HG02970 (cell line): ENCODE measurements at regions not wholly inside any gene's neighbourhood (a gene's known extent, or its start where the extent isn't known, plus 50 kb on each side); places are given as distances from the start of the nearest gene placed in this dataset.
"Not testable (repeated sequence)": the region's sequence is repeated elsewhere in the genome, so short reads cannot be mapped to it uniquely, and the experiment has no call there.

Source experiments
- ATAC-seq: cut with Tn5 transposase; IDR thresholded peaks from one replicate; pipeline ENCODE4 v1.9.1; 2021; ENCODE audit warnings: mild to moderate bottlenecking, moderate library complexity, moderate number of reproducible peaks; ENCODE audit not compliant: unreplicated experiment, low FRiP score

DNA sequence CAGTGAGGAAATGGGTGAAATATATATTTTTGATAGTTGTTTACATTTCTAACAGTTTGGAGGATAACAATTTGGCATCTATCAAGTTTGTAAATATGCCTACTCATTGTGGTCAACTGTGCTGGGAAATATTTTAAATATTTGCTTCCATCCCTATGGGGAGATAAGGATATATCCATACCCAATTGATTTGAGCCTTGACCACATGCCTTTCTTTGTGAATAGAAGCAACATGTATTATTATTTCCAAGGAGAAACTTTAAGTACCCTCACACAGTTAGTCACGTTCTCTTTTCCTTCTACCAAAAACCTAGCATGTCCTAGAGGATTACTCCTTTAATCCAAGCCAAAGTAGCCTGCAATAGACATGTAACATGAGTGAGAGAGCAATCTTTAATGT lies 245.4 kb upstream of the CBLB start:
- no peak for ATAC-seq

GRCh38 chr3:106114848-106115247 lies 246.0 kb upstream of the CBLB start:
- ATAC-seq: no peak

GRCh38 chr3:106115557-106115956 lies 246.7 kb upstream of the CBLB start:
- no peak for ATAC-seq

DNA sequence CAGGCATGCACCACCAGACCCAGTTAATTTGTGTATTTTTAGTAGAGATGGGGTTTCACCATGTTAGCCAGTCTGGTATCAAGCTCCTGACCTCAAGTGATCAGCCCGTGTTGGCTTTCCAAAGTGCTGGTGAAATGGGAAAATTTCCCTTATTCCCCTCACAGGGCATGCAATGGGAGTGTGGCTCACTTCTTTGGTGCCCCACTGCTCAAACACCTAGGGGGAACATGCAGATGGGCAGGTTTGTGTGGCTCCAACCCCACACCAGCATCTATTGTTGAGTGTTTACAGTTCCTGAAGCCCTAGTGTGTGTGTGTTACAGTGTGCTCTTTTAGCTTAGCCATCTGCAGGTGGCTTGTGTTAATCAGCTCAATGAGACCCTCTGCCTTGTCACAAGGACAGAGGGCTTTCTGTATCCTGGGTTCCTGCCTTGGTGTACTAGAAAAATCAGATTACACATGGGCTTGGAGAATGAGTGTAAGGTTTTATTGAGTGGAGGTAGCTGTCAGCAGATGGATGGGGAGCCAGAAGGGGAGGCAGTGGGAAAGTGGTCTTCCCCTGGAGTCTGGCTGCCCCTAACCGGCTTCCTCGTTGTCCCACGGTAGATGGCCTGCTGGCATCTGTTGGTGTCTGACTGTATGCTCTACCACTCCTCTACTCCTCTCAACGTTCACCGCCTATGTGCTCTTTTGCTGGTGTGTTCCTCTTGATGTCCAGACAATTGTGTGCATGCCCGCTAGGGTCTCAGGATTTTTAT lies 248.1 kb upstream of the CBLB start:
- ATAC-seq: no peak

DNA sequence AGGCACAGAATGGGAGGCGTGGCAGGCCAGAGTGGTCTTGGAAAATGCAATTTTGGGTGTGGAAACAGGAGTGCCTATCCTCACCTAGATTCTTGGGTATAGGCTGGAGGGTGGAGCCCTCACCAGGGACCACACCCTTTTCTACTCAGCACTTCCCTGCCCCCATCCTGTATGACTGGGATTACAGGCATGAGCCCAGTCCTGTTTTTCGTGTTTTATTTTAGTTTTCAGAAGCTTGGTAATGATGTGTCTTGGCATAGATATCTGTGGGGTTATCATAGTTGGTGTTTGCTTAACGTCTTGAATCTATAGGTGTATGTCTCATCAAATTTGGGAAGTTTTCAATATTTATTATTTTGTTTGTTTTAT lies 248.7 kb upstream of the CBLB start:
- no peak for ATAC-seq

DNA sequence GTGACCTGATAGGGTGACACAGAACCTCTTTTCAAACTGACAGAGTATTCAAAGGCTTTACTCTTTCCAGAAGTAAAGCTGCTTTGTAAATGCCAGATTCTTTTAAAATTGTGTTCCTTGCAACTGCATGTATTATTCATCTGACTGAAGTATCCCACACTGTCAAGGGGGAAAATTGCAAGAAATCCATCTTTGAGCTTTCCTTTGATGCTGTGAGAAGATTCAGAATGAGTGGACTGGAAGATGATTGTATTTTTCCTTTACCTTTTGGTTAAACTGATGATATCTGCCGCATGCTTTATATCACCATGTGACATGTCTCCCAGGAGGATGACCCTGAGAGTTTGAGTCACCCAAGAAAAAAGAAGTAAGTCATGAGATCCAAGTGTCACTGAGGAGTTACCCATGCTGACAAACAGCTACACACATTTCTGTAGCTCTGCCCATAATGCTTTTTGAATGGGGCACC lies 250.8 kb upstream of the CBLB start:
- no peak for ATAC-seq

DNA sequence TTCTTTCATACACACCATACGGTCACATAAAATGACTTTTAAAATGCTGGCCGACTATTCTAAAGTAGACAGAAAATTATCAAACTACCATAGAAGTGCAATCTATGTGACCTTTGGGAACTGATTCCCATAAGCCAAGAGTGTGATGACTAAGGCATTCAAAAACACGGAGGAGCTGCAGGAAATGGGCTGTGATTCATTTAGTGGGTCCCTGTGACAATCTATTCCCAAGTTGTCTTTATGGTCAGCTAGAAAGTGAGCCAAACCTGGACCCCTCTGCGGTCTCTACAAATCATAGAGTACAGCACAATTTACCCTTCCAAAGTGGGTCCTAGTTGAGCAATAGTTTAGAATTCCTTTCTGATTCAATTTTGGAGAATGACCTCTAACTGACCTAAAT lies 251.5 kb upstream of the CBLB start:
- ATAC-seq: no peak

DNA sequence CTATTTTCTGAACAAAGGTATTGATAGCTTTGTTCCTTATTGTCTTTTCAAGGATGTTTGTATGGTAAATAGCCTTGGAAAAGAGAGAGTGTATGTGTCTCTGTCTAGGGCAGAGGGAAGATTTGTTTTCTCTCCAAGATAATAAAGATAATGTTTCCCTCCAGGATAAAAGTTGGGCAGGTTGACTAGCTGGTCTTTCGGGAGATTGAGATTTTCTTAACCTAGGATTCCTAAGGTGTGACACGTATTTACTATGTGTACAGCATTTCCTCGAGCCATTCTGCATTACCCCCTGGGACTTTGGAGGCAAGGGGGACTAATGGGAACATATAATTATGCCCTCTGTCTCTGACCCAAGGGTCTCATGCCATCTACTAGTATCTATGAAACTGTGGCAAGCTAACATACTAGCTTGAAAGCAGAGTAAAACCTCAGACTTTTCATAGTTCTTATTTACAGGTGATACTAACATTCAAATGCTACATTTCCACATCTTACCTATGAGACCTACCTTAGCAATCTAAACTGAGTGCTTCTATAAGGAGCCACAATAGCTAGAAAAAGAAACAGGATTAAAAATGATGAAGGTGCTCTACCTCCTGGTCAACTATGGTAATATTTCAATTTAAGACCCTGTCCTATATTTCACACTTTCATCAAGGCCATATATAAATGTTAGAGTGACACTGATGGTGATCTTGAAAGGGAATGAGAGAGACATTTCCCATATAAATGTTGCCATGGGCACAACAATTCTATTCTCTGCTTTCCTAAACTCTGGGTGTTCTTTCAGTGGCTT lies 252.9 kb upstream of the CBLB start:
- no peak for ATAC-seq

DNA sequence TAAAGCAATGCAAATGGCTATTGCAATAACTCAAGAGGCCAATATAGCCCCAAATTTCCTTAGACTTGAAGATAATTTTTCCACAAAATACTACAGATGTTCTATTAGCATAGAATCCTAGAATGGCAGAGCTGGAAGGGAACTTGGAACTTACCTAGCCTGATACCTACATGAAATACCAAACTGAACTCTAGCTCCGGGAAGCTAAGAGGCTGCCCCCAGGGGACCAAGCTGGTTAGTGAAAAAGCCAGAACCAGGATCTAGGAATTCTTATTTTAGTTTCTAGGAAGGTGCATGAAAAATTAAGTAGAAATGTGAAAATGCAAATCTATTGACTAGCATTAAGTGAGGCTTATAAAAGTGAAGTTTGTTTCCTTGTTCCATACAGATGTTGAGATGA lies 256.0 kb upstream of the CBLB start:
- no peak for ATAC-seq

- no peak for ATAC-seq
These were observed 256.5 kb upstream of the CBLB start for GRCh38 chr3:106125321-106125720.

- ATAC-seq: no peak
These were observed 257.4 kb upstream of the CBLB start for GRCh38 chr3:106126067-106126845.

GRCh38 chr3:106126846-106127235 lies 258.0 kb upstream of the CBLB start:
- no peak for ATAC-seq

- no peak for ATAC-seq
These were observed 261.1 kb upstream of the CBLB start for GRCh38 chr3:106129939-106130338.

- ATAC-seq: no peak
These were observed 261.8 kb upstream of the CBLB start for GRCh38 chr3:106130384-106131198.

DNA sequence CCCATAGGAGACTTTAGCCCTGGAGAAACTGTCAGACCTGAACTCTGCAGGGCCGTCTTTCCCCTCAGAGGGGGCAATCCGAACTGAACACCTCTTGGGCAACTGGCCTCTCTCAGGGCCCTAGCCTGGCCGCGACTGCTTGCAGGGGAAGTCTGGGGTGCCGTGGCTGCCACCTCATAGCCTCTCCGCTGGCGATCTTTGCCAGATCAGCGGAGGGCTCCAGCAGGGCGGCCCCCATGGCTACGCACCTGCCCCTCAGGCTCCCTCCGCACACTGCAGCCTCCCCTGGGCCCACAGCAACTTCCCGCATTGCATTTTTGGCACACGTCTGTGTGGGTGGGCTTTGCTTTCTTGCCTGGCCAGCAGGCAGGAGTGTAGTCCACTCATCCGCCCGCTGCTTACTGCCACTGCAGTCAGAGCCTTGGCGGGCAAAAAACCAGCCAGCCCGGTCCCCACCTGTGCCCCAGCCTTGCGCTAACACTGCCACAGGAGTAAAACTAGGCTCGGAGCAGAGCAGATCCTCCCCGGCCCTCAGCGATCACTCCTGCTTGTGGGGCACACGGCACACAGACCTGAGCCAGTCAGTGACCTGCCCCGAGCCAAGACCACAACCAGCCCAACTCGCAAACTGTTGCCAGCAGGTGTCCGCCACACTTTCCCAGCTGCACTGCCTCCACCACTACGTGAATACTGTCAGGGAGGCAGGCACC lies 266.8 kb upstream of the CBLB start:
- no peak for ATAC-seq

DNA sequence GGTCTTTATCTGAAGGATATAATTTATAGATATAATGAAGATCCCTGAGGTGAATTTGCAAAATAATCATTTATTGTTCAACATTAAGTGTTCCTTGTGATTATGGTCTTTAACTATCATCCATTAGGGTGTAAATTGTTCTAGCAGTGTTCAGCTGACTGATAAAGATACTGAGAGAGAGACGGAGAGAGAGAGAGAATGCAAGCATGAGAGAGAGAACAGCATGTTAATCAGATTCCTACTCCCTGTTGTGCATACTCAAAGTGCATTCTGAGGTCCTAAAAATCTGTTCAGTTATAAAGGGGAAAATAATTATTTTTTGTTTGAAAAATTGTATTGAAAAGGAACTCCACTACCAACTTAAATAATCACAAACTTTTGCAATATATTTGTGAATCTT lies 271.0 kb upstream of the CBLB start:
- ATAC-seq: no peak

GRCh38 chr3:106140431-106140830 lies 271.6 kb upstream of the CBLB start:
- ATAC-seq: no peak

DNA sequence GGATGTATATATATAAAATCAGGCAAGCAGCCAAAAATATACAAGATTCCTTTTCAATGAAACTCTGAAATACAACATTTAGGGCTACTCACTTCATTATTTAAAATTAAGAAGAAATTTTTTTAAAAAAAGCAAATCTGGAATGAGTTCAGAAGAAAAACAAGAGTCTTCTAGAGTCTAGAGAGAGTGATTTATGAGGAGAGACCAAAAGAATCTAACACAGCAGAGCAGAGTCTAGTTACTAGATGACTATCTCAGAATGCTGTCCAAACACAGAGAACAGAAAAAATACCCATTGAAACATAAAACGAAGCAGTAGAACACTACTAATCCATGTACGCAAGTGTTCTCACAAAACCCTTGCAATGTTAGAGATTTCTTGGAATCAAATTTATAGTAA lies 275.2 kb upstream of the CBLB start:
- ATAC-seq: no peak

DNA sequence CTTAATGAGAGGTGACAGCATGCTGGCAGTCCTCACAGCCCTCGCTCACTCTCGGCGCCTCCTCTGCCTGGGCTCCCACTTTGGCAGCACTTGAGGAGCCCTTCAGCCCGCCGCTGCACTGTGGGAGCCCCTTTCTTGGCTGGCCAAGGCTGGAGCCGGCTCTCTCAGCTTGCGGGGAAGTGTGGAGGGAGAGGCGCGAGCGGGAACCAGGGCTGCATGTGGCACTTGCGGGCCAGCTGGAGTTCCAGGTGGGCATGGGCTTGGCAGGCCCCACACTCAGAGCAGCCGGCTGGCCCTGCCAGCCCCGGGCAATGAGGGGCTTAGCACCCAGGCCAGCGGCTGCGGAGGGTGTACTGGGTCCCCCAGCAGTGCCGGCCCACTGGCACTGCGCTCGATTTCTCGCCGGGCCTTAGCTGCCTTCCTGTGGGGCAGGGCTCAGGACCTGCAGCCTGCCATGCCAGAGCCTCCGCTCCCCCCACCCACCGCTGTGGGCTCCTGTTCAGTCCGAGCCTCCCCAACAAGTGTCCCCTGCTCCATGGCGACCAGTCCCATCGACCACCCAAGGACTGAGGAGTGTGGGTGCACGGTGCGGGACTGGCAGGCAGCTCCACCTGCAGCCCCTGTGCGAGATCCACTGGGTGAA lies 279.7 kb upstream of the CBLB start:
- not testable (repeated sequence) for ATAC-seq
